ENCODE measurements at regions not wholly inside any gene's neighbourhood (a gene's known extent, or its start where the extent isn't known, plus 50 kb on each side); places are given as distances from the start of the nearest gene placed in this dataset.

GRCh38 chr2:74066491-74067203, 81.1 kb downstream of the BOLA3 start:
- no peak overlapping the region for H3K9ac ChIP-seq (ENCODE audit: low read length)
- no peak overlapping the region for H3K27ac ChIP-seq (ENCODE audit: low read depth, low read length)
- no peaks in the 10 kb centered on the region for H3F3A ChIP-seq (ENCODE audit: insufficient read depth)
- H3K9me2 ChIP-seq (replicated peaks; ENCODE audit: insufficient read depth, low read length), result no peaks in the 10 kb centered on the region
- H3K79me2 ChIP-seq (ENCODE audit: insufficient read depth, low read length), result peaks cover 42% of the 10 kb centered on the region
- H3K4me3 ChIP-seq (ENCODE audit: insufficient read depth, low read length, poor library complexity, severe bottlenecking), result no peak overlapping the region
- H3K27me3 ChIP-seq (ENCODE audit: low read length), result no peaks in the 10 kb centered on the region
- no peak overlapping the region for H2AFZ ChIP-seq (ENCODE audit: low read depth, low read length, severe bottlenecking)
- H3K4me2 ChIP-seq (ENCODE audit: low read depth, low read length, poor library complexity, severe bottlenecking), result no peak overlapping the region
- H4K20me1 ChIP-seq (ENCODE audit: low read depth, low read length), result no peaks in the 10 kb centered on the region
- TF ChIP-seq, protein P1, sequence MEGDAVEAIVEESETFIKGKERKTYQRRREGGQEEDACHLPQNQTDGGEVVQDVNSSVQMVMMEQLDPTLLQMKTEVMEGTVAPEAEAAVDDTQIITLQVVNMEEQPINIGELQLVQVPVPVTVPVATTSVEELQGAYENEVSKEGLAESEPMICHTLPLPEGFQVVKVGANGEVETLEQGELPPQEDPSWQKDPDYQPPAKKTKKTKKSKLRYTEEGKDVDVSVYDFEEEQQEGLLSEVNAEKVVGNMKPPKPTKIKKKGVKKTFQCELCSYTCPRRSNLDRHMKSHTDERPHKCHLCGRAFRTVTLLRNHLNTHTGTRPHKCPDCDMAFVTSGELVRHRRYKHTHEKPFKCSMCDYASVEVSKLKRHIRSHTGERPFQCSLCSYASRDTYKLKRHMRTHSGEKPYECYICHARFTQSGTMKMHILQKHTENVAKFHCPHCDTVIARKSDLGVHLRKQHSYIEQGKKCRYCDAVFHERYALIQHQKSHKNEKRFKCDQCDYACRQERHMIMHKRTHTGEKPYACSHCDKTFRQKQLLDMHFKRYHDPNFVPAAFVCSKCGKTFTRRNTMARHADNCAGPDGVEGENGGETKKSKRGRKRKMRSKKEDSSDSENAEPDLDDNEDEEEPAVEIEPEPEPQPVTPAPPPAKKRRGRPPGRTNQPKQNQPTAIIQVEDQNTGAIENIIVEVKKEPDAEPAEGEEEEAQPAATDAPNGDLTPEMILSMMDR (IDR thresholded peaks at IDR 0.05; ENCODE audit: insufficient read depth, low read length, poor library complexity, severe bottlenecking), result no peak
- no peak for TF ChIP-seq EZH2phosphoT487 (conservative IDR thresholded peaks at IDR 0.05; ENCODE audit: low read length)
- H3K36me3 ChIP-seq (ENCODE audit: low read length), result peaks cover 3% of the 10 kb centered on the region; the same call in 1 of the 2 replicates
- no peaks in the 10 kb centered on the region for H3K9me3 ChIP-seq (ENCODE audit: insufficient read depth, low read length)

- no peaks in the 10 kb centered on the region for H3F3A ChIP-seq (ENCODE audit: insufficient read depth)
- peaks cover 46% of the 10 kb centered on the region for H3K79me2 ChIP-seq (ENCODE audit: insufficient read depth, low read length)
- H3K4me2 ChIP-seq (ENCODE audit: low read depth, low read length, poor library complexity, severe bottlenecking), result no peak overlapping the region
- no peaks in the 10 kb centered on the region for H3K27me3 ChIP-seq (ENCODE audit: low read length)
- no peak for TF ChIP-seq EZH2phosphoT487 (conservative IDR thresholded peaks at IDR 0.05; ENCODE audit: low read length)
- TF ChIP-seq, protein P1 (IDR thresholded peaks at IDR 0.05; ENCODE audit: insufficient read depth, low read length, poor library complexity, severe bottlenecking), result no peak
- H3K9me2 ChIP-seq (replicated peaks; ENCODE audit: insufficient read depth, low read length), result no peaks in the 10 kb centered on the region
- H3K4me3 ChIP-seq (ENCODE audit: insufficient read depth, low read length, poor library complexity, severe bottlenecking), result no peak overlapping the region
- no peak overlapping the region for H3K27ac ChIP-seq (ENCODE audit: low read depth, low read length)
- no peak overlapping the region for H3K9ac ChIP-seq (ENCODE audit: low read length)
- H4K20me1 ChIP-seq (ENCODE audit: low read depth, low read length), result no peaks in the 10 kb centered on the region
- H3K36me3 ChIP-seq (ENCODE audit: low read length), result peaks cover 3% of the 10 kb centered on the region; the same call in 1 of the 2 replicates
- no peak overlapping the region for H2AFZ ChIP-seq (ENCODE audit: low read depth, low read length, severe bottlenecking)
- no peaks in the 10 kb centered on the region for H3K9me3 ChIP-seq (ENCODE audit: insufficient read depth, low read length)
Observed at GRCh38 chr2:74067221-74067747, 80.4 kb downstream of the BOLA3 start.

GRCh38 chr2:74070991-74071390, 76.7 kb downstream of the BOLA3 start:
- Histone ChIP-seq H3F3A (ENCODE audit: insufficient read depth) (no peaks in the 10 kb centered on the region), H3K9me3 (ENCODE audit: insufficient read depth, low read length) (no peaks in the 10 kb centered on the region), H3K79me2 (ENCODE audit: insufficient read depth, low read length) (peaks cover 57% of the 10 kb centered on the region), H3K36me3 (ENCODE audit: low read length) (peaks cover 3% of the 10 kb centered on the region; the same call in 1 of the 2 replicates), H3K9me2 (replicated peaks; ENCODE audit: insufficient read depth, low read length) (no peaks in the 10 kb centered on the region), H3K27ac (ENCODE audit: low read depth, low read length) (no peak overlapping the region), H2AFZ (ENCODE audit: low read depth, low read length, severe bottlenecking) (no peak overlapping the region), H4K20me1 (ENCODE audit: low read depth, low read length) (no peaks in the 10 kb centered on the region), H3K27me3 (ENCODE audit: low read length) (no peaks in the 10 kb centered on the region), H3K4me2 (ENCODE audit: low read depth, low read length, poor library complexity, severe bottlenecking) (no peak overlapping the region), H3K9ac (ENCODE audit: low read length) (no peak overlapping the region), H3K4me3 (ENCODE audit: insufficient read depth, low read length, poor library complexity, severe bottlenecking) (no peak overlapping the region)
- no peak for TF ChIP-seq EZH2phosphoT487 (conservative IDR thresholded peaks at IDR 0.05; ENCODE audit: low read length)
- TF ChIP-seq, protein P1 (IDR thresholded peaks at IDR 0.05; ENCODE audit: insufficient read depth, low read length, poor library complexity, severe bottlenecking), result no peak
